GM12874 (cell line): ENCODE measurements at regions not wholly inside any gene's neighbourhood (a gene's known extent, or its start where the extent isn't known, plus 50 kb on each side); places are given as distances from the start of the nearest gene placed in this dataset.

Experiments
- CTCF ChIP-seq: IDR thresholded peaks from 2 replicates; pipeline ENCODE4 v1.5.1; 2011; ENCODE audit warnings: low read depth, mild to moderate bottlenecking, control low read depth, low read length, moderate library complexity; ENCODE audit not compliant: insufficient read depth

- no peak for TF ChIP-seq CTCF
Measured at GRCh38 chr1:198380275-198380674, 160.2 kb downstream of the ATP6V1G3 start.

- no peak for TF ChIP-seq CTCF
Measured at GRCh38 chr1:198377702-198378101, 162.8 kb downstream of the ATP6V1G3 start.

GRCh38 chr1:198374288-198374687 is 166.2 kb downstream of the ATP6V1G3 start:
- no peak for TF ChIP-seq CTCF

- no peak for TF ChIP-seq CTCF
Measured at GRCh38 chr1:198373376-198373775, 167.1 kb downstream of the ATP6V1G3 start.
